Activated B cell treated with CpG ODN at 0.5 μM for 24 hours (primary cell): ENCODE measurements at regions not wholly inside any gene's neighbourhood (a gene's known extent, or its start where the extent isn't known, plus 50 kb on each side); places are given as distances from the start of the nearest gene placed in this dataset.

Source experiments
- ATAC-seq: fragments of 200-7000 bp; cut with Tn5 transposase; one replicate; pipeline ENCODE4 v1.10.0; 2021; ENCODE audit warnings: low read depth, mild to moderate bottlenecking, moderate library complexity
- CTCF ChIA-PET: fragments of 350-600 bp; sonication (Branson Sonifier 250); formaldehyde crosslinking; loops from one replicate; lab custom pipeline; 2021; ENCODE audit warnings: antibody characterized with exemption; lab: Charles Lee
- POLR2A ChIA-PET: fragments of 350-600 bp; sonication (Branson Sonifier 250); formaldehyde crosslinking; loops from one replicate; lab custom pipeline; 2021; ENCODE audit warnings: antibody characterized with exemption; lab: Charles Lee
- DNase-seq: peaks from one replicate; pipeline ENCODE4 v3.0.0; 2022
- H3K27ac Mint-ChIP-seq: one replicate; pipeline ENCODE4 v1.8.0; 2020; ENCODE audit warnings: mixed read lengths
- H3K27me3 Mint-ChIP-seq: one replicate; pipeline ENCODE4 v1.8.0; 2021; ENCODE audit warnings: mixed read lengths
- H3K36me3 Mint-ChIP-seq: one replicate; pipeline ENCODE4 v1.8.0; 2021; ENCODE audit warnings: low read depth, mixed read lengths
- H3K4me1 Mint-ChIP-seq: one replicate; pipeline ENCODE4 v1.8.0; 2021; ENCODE audit warnings: mixed read lengths
- H3K4me3 Mint-ChIP-seq: one replicate; pipeline ENCODE4 v1.8.0; 2020; ENCODE audit warnings: mild to moderate bottlenecking, mixed read lengths
- H3K9me3 Mint-ChIP-seq: one replicate; pipeline ENCODE4 v1.8.0; 2020; ENCODE audit warnings: mixed read lengths
- intact Hi-C: fragments of 100-400 bp; cut with micrococcal nuclease; formaldehyde crosslinking; loops from one replicate; pipeline ENCODE4 v1.15.1; 2024
- TF ChIP-seq, protein P1 (sequence below): fragments of 200-600 bp; IDR thresholded peaks from one replicate; pipeline ENCODE4 v1.8.0; 2022; ENCODE audit warnings: antibody characterized with exemption, mild to moderate bottlenecking

DNA sequence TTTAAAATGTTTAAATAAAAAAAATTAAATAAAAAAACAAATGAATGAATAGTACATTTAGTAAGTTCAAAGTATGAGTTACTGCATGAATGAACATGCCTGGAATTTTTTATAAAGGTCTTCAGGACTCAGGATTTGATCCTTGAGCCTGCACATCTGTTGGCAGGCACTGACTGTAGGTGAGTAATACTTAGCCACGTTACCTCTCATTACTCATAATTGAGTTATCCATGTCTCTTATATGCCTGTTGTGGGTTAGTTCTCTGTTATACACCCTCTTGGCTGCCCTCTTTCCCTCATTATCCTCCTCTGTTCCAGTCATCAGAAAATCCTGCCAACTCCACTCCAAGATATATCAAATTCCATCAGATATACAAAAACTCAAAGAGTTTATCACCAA lies 276.0 kb downstream of the FBXW7 start:
- ChIA-PET POLR2A (no interaction called here), CTCF (no interaction called here)
- ATAC-seq (no peak), DNase-seq (no peak)
- intact Hi-C loops: no loop called here
- Mint-ChIP-seq H3K36me3 (no peaks in the 10 kb centered on the region), H3K27ac (no peak overlapping the region), H3K4me1 (no peaks in the 10 kb centered on the region), H3K9me3 (peaks cover 11% of the 10 kb centered on the region), H3K27me3 (peaks cover 11% of the 10 kb centered on the region), H3K4me3 (no peak overlapping the region)
- TF ChIP-seq, protein P1, sequence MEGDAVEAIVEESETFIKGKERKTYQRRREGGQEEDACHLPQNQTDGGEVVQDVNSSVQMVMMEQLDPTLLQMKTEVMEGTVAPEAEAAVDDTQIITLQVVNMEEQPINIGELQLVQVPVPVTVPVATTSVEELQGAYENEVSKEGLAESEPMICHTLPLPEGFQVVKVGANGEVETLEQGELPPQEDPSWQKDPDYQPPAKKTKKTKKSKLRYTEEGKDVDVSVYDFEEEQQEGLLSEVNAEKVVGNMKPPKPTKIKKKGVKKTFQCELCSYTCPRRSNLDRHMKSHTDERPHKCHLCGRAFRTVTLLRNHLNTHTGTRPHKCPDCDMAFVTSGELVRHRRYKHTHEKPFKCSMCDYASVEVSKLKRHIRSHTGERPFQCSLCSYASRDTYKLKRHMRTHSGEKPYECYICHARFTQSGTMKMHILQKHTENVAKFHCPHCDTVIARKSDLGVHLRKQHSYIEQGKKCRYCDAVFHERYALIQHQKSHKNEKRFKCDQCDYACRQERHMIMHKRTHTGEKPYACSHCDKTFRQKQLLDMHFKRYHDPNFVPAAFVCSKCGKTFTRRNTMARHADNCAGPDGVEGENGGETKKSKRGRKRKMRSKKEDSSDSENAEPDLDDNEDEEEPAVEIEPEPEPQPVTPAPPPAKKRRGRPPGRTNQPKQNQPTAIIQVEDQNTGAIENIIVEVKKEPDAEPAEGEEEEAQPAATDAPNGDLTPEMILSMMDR: no peak

DNA sequence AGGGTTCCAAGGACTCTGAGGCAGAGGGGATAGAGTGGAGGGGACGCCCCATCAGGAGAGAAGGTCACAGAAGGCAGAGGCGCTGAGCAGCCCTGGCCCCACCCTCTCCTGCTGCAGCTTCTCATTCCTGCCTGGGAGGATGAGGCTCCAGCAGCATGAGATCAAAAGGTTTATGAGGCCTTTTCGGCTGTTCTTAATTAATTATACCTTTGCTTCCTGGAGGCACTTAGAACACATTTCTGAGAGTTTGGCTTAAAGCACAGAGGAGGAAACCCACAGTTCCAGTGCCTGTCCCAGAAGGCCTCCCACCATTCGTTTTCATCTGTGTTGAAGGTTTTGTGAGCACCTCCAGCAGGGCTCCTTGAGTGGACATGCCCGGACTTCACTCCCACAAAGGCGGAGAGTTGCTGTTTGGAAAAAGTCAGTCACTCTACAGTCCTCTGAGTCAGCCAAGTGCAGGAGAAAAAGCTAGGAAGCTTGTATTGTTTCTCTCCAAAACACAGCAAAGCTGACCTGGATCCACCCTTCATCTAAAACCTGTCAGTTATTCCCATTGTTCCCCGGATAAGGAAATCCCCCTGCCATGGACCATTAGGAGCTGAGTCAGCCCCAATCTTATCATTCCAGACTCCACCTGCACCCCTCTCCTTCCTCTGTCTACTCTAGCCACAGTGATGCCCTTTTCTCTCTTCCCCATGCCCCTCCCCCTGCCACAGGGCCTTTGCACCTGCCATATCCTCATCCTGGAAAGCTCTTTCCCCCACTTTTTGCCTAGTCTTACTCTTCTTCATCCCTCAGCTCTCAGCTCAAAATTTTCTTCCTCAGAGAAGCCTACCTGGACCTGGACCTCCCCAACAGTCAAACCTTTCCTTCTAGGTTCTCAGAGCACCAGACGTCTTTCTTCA lies 276.8 kb downstream of the FBXW7 start:
- Mint-ChIP-seq H3K4me1 (no peaks in the 10 kb centered on the region), H3K9me3 (peaks cover 11% of the 10 kb centered on the region), H3K4me3 (no peak overlapping the region), H3K27me3 (peaks cover 11% of the 10 kb centered on the region), H3K36me3 (no peaks in the 10 kb centered on the region), H3K27ac (no peak overlapping the region)
- ChIA-PET CTCF (no interaction called here), POLR2A (no interaction called here)
- TF ChIP-seq, protein P1: no peak
- intact Hi-C loops: no loop called here
- ATAC-seq (no peak), DNase-seq (no peak)

DNA sequence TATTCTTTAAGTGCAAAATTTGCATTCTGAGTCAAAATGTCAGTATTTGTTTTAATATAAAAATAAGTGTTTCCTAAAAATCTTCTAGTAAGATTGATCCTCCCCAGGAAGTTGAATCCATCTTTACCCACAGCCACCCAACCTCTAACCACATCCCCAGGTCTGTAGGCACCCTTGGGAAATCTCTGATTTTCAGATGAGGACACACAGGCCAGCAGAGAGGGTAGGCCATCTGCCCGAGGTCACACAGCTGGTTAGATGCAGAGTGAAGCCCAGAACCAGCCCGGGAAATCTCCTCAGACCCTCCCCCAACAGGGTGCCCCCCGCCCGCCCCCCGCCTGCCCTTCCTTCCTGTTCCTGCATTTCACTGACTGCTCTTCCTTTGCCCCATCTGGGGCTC lies 277.5 kb downstream of the FBXW7 start:
- H3K4me3 Mint-ChIP-seq: no peak overlapping the region
- POLR2A ChIA-PET: no interaction called here

DNA sequence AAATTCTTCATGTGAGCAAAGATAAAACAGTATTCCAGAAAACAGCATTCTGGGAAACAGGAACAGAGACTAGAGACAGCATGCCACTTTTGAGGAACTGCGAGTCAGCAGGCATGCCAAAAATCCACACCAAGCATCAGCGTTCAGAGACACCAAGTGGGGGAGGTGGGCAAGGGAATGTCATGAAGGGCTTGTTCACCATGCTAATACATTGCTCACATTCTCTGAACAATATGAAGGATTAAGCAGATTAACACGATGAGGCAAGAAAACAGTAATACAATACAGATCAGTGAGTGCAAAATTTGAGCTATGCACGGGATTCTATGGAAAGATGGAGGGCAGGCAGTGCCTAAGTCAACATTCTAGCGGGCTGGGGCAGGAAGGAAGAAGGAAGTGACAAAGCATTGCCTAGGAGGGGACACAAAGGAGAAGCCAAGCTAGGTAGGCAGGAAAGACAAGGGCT lies 278.3 kb downstream of the FBXW7 start:
- H3K36me3 Mint-ChIP-seq: no peaks in the 10 kb centered on the region
- H3K4me3 Mint-ChIP-seq: no peak overlapping the region
- H3K9me3 Mint-ChIP-seq: peaks cover 9% of the 10 kb centered on the region
- H3K27me3 Mint-ChIP-seq: peaks cover 11% of the 10 kb centered on the region
- POLR2A ChIA-PET: no interaction called here
- DNase-seq: no peak
- TF ChIP-seq, protein P1: no peak
- no peak for ATAC-seq
- no peaks in the 10 kb centered on the region for H3K4me1 Mint-ChIP-seq
- intact Hi-C loops: no loop called here
- H3K27ac Mint-ChIP-seq: no peak overlapping the region
- CTCF ChIA-PET: no interaction called here

More for the DNA sequence above, 277.5 kb downstream of the FBXW7 start:
- Mint-ChIP-seq H3K27me3 (peaks cover 11% of the 10 kb centered on the region), H3K27ac (no peak overlapping the region), H3K36me3 (no peaks in the 10 kb centered on the region), H3K9me3 (peaks cover 11% of the 10 kb centered on the region), H3K4me1 (no peaks in the 10 kb centered on the region)
- ATAC-seq (no peak), DNase-seq (no peak)
- intact Hi-C loops: no loop called here
- TF ChIP-seq, protein P1: no peak
- CTCF ChIA-PET: no interaction called here

DNA sequence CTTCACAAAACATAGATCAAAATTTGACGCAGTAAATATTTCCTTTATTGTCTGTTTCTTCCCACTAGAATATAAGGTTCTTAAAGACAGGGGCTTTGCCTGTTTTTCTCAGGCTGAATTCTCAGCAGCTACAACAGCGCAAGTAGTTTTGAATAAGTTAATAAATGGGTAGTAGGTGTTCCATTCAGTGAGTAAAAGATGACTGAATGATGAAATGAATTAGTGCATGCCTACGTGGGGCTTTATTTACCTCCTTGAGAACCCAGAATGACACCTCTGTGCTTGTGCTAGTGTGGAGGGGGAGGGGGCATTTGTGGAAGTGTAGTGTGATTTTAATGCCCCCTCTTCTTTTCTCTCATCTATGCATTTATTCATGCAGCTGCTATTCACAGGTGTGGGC lies 278.9 kb downstream of the FBXW7 start:
- H3K27ac Mint-ChIP-seq: no peak overlapping the region
- H3K9me3 Mint-ChIP-seq: peaks cover 9% of the 10 kb centered on the region
- CTCF ChIA-PET: no interaction called here
- TF ChIP-seq, protein P1: no peak
- POLR2A ChIA-PET: no interaction called here
- peaks cover 11% of the 10 kb centered on the region for H3K27me3 Mint-ChIP-seq
- no peaks in the 10 kb centered on the region for H3K4me1 Mint-ChIP-seq
- ATAC-seq (no peak), DNase-seq (no peak)
- intact Hi-C loops: no loop called here
- no peaks in the 10 kb centered on the region for H3K36me3 Mint-ChIP-seq
- no peak overlapping the region for H3K4me3 Mint-ChIP-seq
